PC-9 (cell line): ENCODE measurements at regions not wholly inside any gene's neighbourhood (a gene's known extent, or its start where the extent isn't known, plus 50 kb on each side); places are given as distances from the start of the nearest gene placed in this dataset.

ENCODE experiments used
- CTCF ChIP-seq: fragments of 200-600 bp; sonication (generic); conservative IDR thresholded peaks from 2 replicates; pipeline ENCODE4 v1.6.1; 2017; ENCODE audit warnings: mixed run types, antibody characterized with exemption, mild to moderate bottlenecking, moderate library complexity
- EZH2 ChIP-seq: fragments of 200-600 bp; sonication (generic); IDR thresholded peaks from 2 replicates; pipeline ENCODE4 v1.8.0; 2017; ENCODE audit warnings: antibody characterized with exemption, low read depth

DNA sequence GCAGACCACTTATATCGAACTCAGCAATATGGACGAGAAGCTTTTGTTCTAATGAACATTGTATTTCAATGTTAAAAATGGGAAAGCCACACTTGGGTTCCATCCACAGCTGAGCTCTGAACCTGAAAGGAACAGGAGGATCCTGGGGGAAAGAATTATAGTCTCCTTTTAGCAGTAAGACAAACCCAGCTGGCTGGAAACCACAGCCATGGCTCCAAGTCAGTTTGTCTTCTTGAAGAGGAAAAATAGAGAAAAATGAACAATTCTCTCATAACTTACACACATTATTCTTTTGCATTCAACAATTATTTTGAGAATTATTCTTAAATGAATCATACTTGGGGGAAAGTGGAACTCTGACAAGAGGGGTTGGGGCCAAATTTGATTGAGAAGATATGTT, 149.2 kb upstream of the VEPH1 start:
- no peak for TF ChIP-seq CTCF
- TF ChIP-seq EZH2: no peak
